ENCODE measurements at regions not wholly inside any gene's neighbourhood (a gene's known extent, or its start where the extent isn't known, plus 50 kb on each side); places are given as distances from the start of the nearest gene placed in this dataset.
A peak's percentile ranks its signal among the peaks of the same experiment; 100 is the strongest.

- Histone ChIP-seq H3K27me3 (ENCODE audit: insufficient read depth, low read length) (no peaks in the 10 kb centered on the region), H3K4ac (ENCODE audit: low read depth, low read length) (no peak overlapping the region), H3K79me1 (ENCODE audit: insufficient read depth, low read depth, low read length, poor library complexity, severe bottlenecking) (no peaks in the 10 kb centered on the region), H4K8ac (replicated peaks; ENCODE audit: insufficient read length, low read depth, low read length) (no peak overlapping the region), H2BK12ac (ENCODE audit: insufficient read length, low read depth, low read length) (no peak overlapping the region), H3K4me2 (ENCODE audit: insufficient read depth, insufficient read length, low read length) (no peak overlapping the region), H2AFZ (ENCODE audit: low read length) (no peak overlapping the region), H3K18ac (ENCODE audit: insufficient read length, low read depth, low read length) (no peak overlapping the region), H3K79me2 (ENCODE audit: insufficient read depth, low read length) (no peaks in the 10 kb centered on the region), H2BK5ac (ENCODE audit: insufficient read length, low read length) (no peak overlapping the region), H3K9me3 (ENCODE audit: control insufficient read depth, low read depth, low read length) (no peaks in the 10 kb centered on the region), H2AK5ac (ENCODE audit: insufficient read length, low read length) (no peak overlapping the region), H4K91ac (ENCODE audit: insufficient read length, low read depth, low read length) (no peak overlapping the region), H3K23me2 (ENCODE audit: insufficient read length, low read depth, low read length, poor library complexity, severe bottlenecking) (no peaks in the 10 kb centered on the region), H4K5ac (ENCODE audit: insufficient read length, low read depth, low read length) (no peak overlapping the region), H2BK15ac (ENCODE audit: low read depth, low read length) (no peak overlapping the region), H2BK120ac (ENCODE audit: low read depth, low read length, poor library complexity, severe bottlenecking) (no peak overlapping the region), H4K20me1 (ENCODE audit: control insufficient read depth, insufficient read depth, insufficient read length) (no peaks in the 10 kb centered on the region), H3T11ph (ENCODE audit: low read length) (no peak overlapping the region), H3K9ac (ENCODE audit: extremely low read depth, insufficient read length, low read length) (no peak overlapping the region), H3K4me1 (ENCODE audit: insufficient read depth, low read length) (no peaks in the 10 kb centered on the region), H2BK20ac (ENCODE audit: low read depth, low read length, poor library complexity, severe bottlenecking) (no peak overlapping the region), H3K14ac (ENCODE audit: insufficient read depth, low read length) (no peak overlapping the region), H3K27ac (ENCODE audit: insufficient read length, low read depth, low read length) (no peak overlapping the region), H3K23ac (ENCODE audit: insufficient read length, low read depth, low read length) (no peak overlapping the region), H3K56ac (ENCODE audit: insufficient read length, low read depth, low read length) (no peak overlapping the region)
- no peaks in the 10 kb centered on the region; the same call in 1 of the 2 replicates for H3K27me3 Mint-ChIP-seq (ENCODE audit: low read depth)
- peak overlapping the region in 1 of 3 experiments; percentile 33; a peak in 1 of 7 replicates for H3K27ac Mint-ChIP-seq
- H3K36me3 Mint-ChIP-seq (ENCODE audit: insufficient read depth in 1 of 3, low read depth in 3 of 3): peaks cover 8 to 37% (median 16%) of the 10 kb centered on the region in 3 experiments
- DNase-seq: no peak
- peak; percentile 63 for TF ChIP-seq CTCF (conservative IDR thresholded peaks at IDR 0.05)
- peaks cover 25 to 30% of the 10 kb centered on the region in 2 experiments for H3K9me3 Mint-ChIP-seq
- no CpG with 5 or more reads among the region's 4 CpGs for WGBS (ENCODE audit: extremely low coverage, insufficient read length, low lambda C conversion rate)
- no peak overlapping the region for H3K4me3 Mint-ChIP-seq
- H3K4me1 Mint-ChIP-seq: 0 out of 4 replicates have a peak, but pooled peaks cover 0 to 2% of the 10 kb centered on the region in 2 experiments
Observed at GRCh38 chr13:79973533-79973963, 367.4 kb downstream of the SPRY2 start.
